H1 (cell line): ENCODE measurements at regions not wholly inside any gene's neighbourhood (a gene's known extent, or its start where the extent isn't known, plus 50 kb on each side); places are given as distances from the start of the nearest gene placed in this dataset.

Experiments
- CTCF ChIA-PET: fragments of 300-600 bp; sonication (Branson Sonifier 250); formaldehyde crosslinking; loops from one replicate; lab custom pipeline; 2021; ENCODE audit not compliant: partially characterized antibody; lab: Charles Lee
- POLR2A ChIA-PET: fragments of 300-600 bp; sonication (Branson Sonifier 250); formaldehyde crosslinking; loops from one replicate; lab custom pipeline; 2021; ENCODE audit warnings: inconsistent platforms; ENCODE audit not compliant: partially characterized antibody; lab: Charles Lee
- DNase-seq, 2 experiments: peaks; one replicate each; pipeline versions ENCODE4 v3.0.0 to v3.0.0-alpha.2; 2010 to 2022; ENCODE audit warnings: low spot score in 2 of 2, low read depth in 1 of 2, mixed read lengths in 1 of 2
- FAIRE-seq: peaks from 2 replicates; lab custom pipeline; 2011; peaks lifted over from hg19 to GRCh38; lab: Jason Lieb, UNC
- H2AFZ ChIP-seq: 2 replicates; pipeline ENCODE4 v1.8.1; 2012; ENCODE audit warnings: low read length, inconsistent platforms
- H2AK5ac ChIP-seq: 2 replicates; pipeline ENCODE4 v1.6.1; 2013; ENCODE audit warnings: low read depth, low read length
- H2BK120ac ChIP-seq: replicated peaks from 2 replicates; pipeline ENCODE3; 2013; ENCODE audit warnings: low read depth, low read length, inconsistent platforms
- H2BK12ac ChIP-seq: 2 replicates; pipeline ENCODE4 v1.6.1; 2013; ENCODE audit warnings: low read depth, low read length
- H2BK15ac ChIP-seq: 2 replicates; pipeline ENCODE4 v1.6.1; 2013; ENCODE audit warnings: low read length
- H2BK20ac ChIP-seq: 2 replicates; pipeline ENCODE4 v1.6.1; 2013; ENCODE audit warnings: low read length
- H2BK5ac ChIP-seq: 2 replicates; pipeline ENCODE4 v1.6.1; 2013; ENCODE audit warnings: low read depth, low read length
- H3K14ac ChIP-seq: 2 replicates; pipeline ENCODE4 v1.6.1; 2013; ENCODE audit warnings: inconsistent platforms; ENCODE audit not compliant: insufficient read length
- H3K18ac ChIP-seq: 2 replicates; pipeline ENCODE4 v1.6.1; 2013; ENCODE audit warnings: low read length; ENCODE audit errors: extremely low read depth
- H3K23ac ChIP-seq: 2 replicates; pipeline ENCODE4 v1.6.1; 2013; ENCODE audit warnings: inconsistent platforms; ENCODE audit not compliant: insufficient read length
- H3K23me2 ChIP-seq: 2 replicates; pipeline ENCODE4 v1.6.1; 2013; ENCODE audit warnings: low read depth, low read length
- H3K27ac ChIP-seq: 2 replicates; pipeline ENCODE4 v1.6.1; 2011; ENCODE audit warnings: low read depth, low read length, inconsistent platforms
- H3K27me3 ChIP-seq, 4 experiments: replicated peaks in 1 of 4; 1 replicate in 1 of 4; 2 replicates in 3 of 4; pipeline versions ENCODE4 v1.6.1 to v1.8.1; 2011 to 2013; ENCODE audit warnings: low read length in 3 of 4, mild to moderate bottlenecking in 3 of 4, inconsistent platforms in 2 of 4, mixed read lengths in 2 of 4, moderate library complexity in 1 of 4; ENCODE audit not compliant: control insufficient read depth in 3 of 4, insufficient read depth in 3 of 4; ENCODE audit errors: extremely low read depth in 1 of 4
- H3K36me3 ChIP-seq, 4 experiments: 2 replicates each; pipeline versions ENCODE4 v1.6.1 to v1.8.1; 2011 to 2013; ENCODE audit warnings: mild to moderate bottlenecking in 4 of 4, low read length in 3 of 4, moderate library complexity in 2 of 4, control low read depth in 1 of 4, inconsistent platforms in 1 of 4; ENCODE audit not compliant: insufficient read depth in 4 of 4, control insufficient read depth in 2 of 4
- H3K4ac ChIP-seq: replicated peaks from 2 replicates; pipeline ENCODE3; 2013; ENCODE audit warnings: low read length, low read depth, mixed read lengths, inconsistent platforms; ENCODE audit not compliant: insufficient read length
- H3K4me1 ChIP-seq, 4 experiments: replicated peaks in 1 of 4; 1 replicate in 1 of 4; 2 replicates in 3 of 4; pipeline versions ENCODE4 v1.6.1 to v1.8.1; 2011 to 2013; ENCODE audit warnings: low read length in 3 of 4, inconsistent platforms in 2 of 4, mixed read lengths in 1 of 4; ENCODE audit not compliant: insufficient read depth in 4 of 4, control insufficient read depth in 3 of 4
- H3K4me2 ChIP-seq, 2 experiments: 2 replicates each; pipeline versions ENCODE4 v1.6.1 to v1.8.1; 2011 to 2013; ENCODE audit warnings: low read depth in 2 of 2, low read length in 2 of 2, control low read depth in 1 of 2, inconsistent platforms in 1 of 2, mild to moderate bottlenecking in 1 of 2; ENCODE audit not compliant: insufficient read depth in 1 of 2
- H3K4me3 ChIP-seq, 4 experiments: fragments of 200-600, 300-600 bp in 1 of 4; sonication (generic), shearing (Covaris generic), sonication (Bioruptor Twin) in 1 of 4; 2 replicates each; pipeline versions ENCODE4 v1.5.1 to v1.8.1; 2011 to 2016; ENCODE audit warnings: low read length in 4 of 4, low read depth in 3 of 4, control low read depth in 2 of 4, inconsistent platforms in 2 of 4, mild to moderate bottlenecking in 2 of 4, mixed read lengths in 1 of 4, moderate library complexity in 1 of 4; ENCODE audit not compliant: insufficient read depth in 2 of 4; ENCODE audit errors: extremely low read depth in 1 of 4
- H3K56ac ChIP-seq: replicated peaks from 2 replicates; pipeline ENCODE3; 2013; ENCODE audit warnings: low read depth, mild to moderate bottlenecking, mixed read lengths, low read length, inconsistent platforms; ENCODE audit not compliant: insufficient read length
- H3K79me1 ChIP-seq: 2 replicates; pipeline ENCODE4 v1.6.1; 2013; ENCODE audit warnings: low read depth, low read length, control low read depth
- H3K79me2 ChIP-seq, 2 experiments: 2 replicates each; pipeline versions ENCODE4 v1.6.1 to v1.8.1; 2012 to 2013; ENCODE audit warnings: low read length in 2 of 2, mild to moderate bottlenecking in 2 of 2, inconsistent platforms in 1 of 2; ENCODE audit not compliant: insufficient read depth in 2 of 2, control insufficient read depth in 1 of 2
- H3K9ac ChIP-seq, 4 experiments: replicated peaks in 1 of 4; 1 replicate in 1 of 4; 2 replicates in 3 of 4; pipeline versions ENCODE4 v1.6.1 to v1.8.1; 2011 to 2013; ENCODE audit warnings: low read depth in 3 of 4, low read length in 3 of 4, control low read depth in 2 of 4, mild to moderate bottlenecking in 2 of 4, moderate library complexity in 2 of 4, inconsistent platforms in 1 of 4; ENCODE audit errors: extremely low read depth in 1 of 4
- H3K9me3 ChIP-seq, 2 experiments: 2 replicates each; pipeline versions ENCODE4 v1.6.1 to v1.8.1; 2012 to 2013; ENCODE audit warnings: mild to moderate bottlenecking in 2 of 2, moderate library complexity in 2 of 2, control low read depth in 1 of 2, inconsistent platforms in 1 of 2, low read depth in 1 of 2, low read length in 1 of 2, mixed read lengths in 1 of 2; ENCODE audit not compliant: insufficient read depth in 2 of 2
- H4K20me1 ChIP-seq, 2 experiments: replicated peaks in 1 of 2; 2 replicates each; pipeline versions ENCODE3 to v1.8.1; 2011 to 2013; ENCODE audit warnings: inconsistent platforms in 2 of 2, low read length in 2 of 2, mild to moderate bottlenecking in 1 of 2; ENCODE audit not compliant: insufficient read depth in 2 of 2, control insufficient read depth in 1 of 2
- H4K5ac ChIP-seq: 2 replicates; pipeline ENCODE4 v1.6.1; 2013; ENCODE audit warnings: low read length, low read depth, mixed read lengths, inconsistent platforms; ENCODE audit not compliant: insufficient read length
- H4K8ac ChIP-seq: 2 replicates; pipeline ENCODE4 v1.8.0; 2013; ENCODE audit warnings: mild to moderate bottlenecking, moderate library complexity, low read length, inconsistent platforms; ENCODE audit not compliant: insufficient read depth; ENCODE audit errors: extremely low read depth
- H4K91ac ChIP-seq: replicated peaks from 2 replicates; pipeline ENCODE3; 2013; ENCODE audit warnings: low read length, mixed read lengths, inconsistent platforms; ENCODE audit not compliant: insufficient read length
- ASH2L ChIP-seq: fragments of 200-600, 300-600 bp; sonication (generic); IDR thresholded peaks from one replicate; pipeline ENCODE4 v1.7.1; 2017; ENCODE audit warnings: low read length
- CTCF ChIP-seq, 3 experiments: IDR thresholded peaks; 1 replicate in 2 of 3; 2 replicates in 1 of 3; pipeline versions ENCODE4 v1.5.1 to v1.6.1; 2011; ENCODE audit warnings: low read length in 3 of 3, mild to moderate bottlenecking in 3 of 3, inconsistent platforms in 2 of 3, low read depth in 1 of 3, moderate library complexity in 1 of 3; ENCODE audit not compliant: insufficient read depth in 1 of 3; ENCODE audit errors: control extremely low read depth in 1 of 3
- HDAC6 ChIP-seq: IDR thresholded peaks from one replicate; pipeline ENCODE4 v1.7.1; 2012; ENCODE audit warnings: low read depth, mild to moderate bottlenecking, inconsistent platforms, low read length, moderate library complexity
- KDM5A ChIP-seq: fragments of 200-600 bp; IDR thresholded peaks from 2 replicates; pipeline ENCODE4 v1.7.1; 2012; ENCODE audit warnings: mild to moderate bottlenecking, low read length, inconsistent platforms, mixed read lengths
- TAF1 ChIP-seq: IDR thresholded peaks from 2 replicates; pipeline ENCODE4 v1.6.1; 2011; ENCODE audit warnings: mild to moderate bottlenecking, low read depth, low read length
- TAF7 ChIP-seq: optimal IDR thresholded peaks from 2 replicates; pipeline ENCODE3; 2011; ENCODE audit warnings: low read depth, mild to moderate bottlenecking, inconsistent platforms, low read length, moderate library complexity, borderline replicate concordance
- ZNF274 ChIP-seq: IDR thresholded peaks from 2 replicates; pipeline ENCODE4 v1.7.0; 2012; ENCODE audit warnings: low read length, borderline replicate concordance; ENCODE audit errors: extremely low read depth
- WGBS, 2 experiments: shearing (Covaris generic) in 1 of 2; methylation state at CpG; one replicate each; pipeline versions ENCODE4 v1.1.6 to v1.1.7; 2013 to 2015; ENCODE audit warnings: low lambda C conversion rate in 2 of 2, mixed read lengths in 2 of 2, inconsistent platforms in 1 of 2, low coverage in 1 of 2, missing lambda C conversion rate in 1 of 2; ENCODE audit not compliant: insufficient replicate concordance in 2 of 2, insufficient coverage in 1 of 2, insufficient read length in 1 of 2; ENCODE audit errors: extremely low coverage in 1 of 2, missing lambda C conversion rate in 1 of 2; 5-methylcytosine and 5-hydroxymethylcytosine counted together

GRCh38 chr14:101046071-101046470, 142.5 kb upstream of the RTL1 start:
- 96% methylated on average over 17 of the region's 17 CpGs; no CpG with 5 or more reads in 1 of the 2 experiments for WGBS, 2 experiments
- CTCF ChIA-PET: interaction anchor here (1.2 kb wide), 1 partner anchor 144 kb away, joined by 3 read pairs; no protein-coding TSS in a partner anchor
- H2BK12ac ChIP-seq: no peak overlapping the region
- no peak overlapping the region for H4K91ac ChIP-seq
- H4K8ac ChIP-seq: no peak overlapping the region; the same call in 1 of the 2 replicates
- no peak overlapping the region for H3K18ac ChIP-seq
- TF ChIP-seq TAF7: no peak
- TF ChIP-seq KDM5A: no peak
- no peak for TF ChIP-seq TAF1
- TF ChIP-seq CTCF (IDR thresholded peaks at IDR 0.05; ENCODE audit: control extremely low read depth in 1 of 3, insufficient read depth in 1 of 3, low read depth in 1 of 3, low read length in 3 of 3): no peak
- no peak for TF ChIP-seq ASH2L
- no peak for TF ChIP-seq ZNF274
- no peak for TF ChIP-seq HDAC6
- H2BK15ac ChIP-seq: no peak overlapping the region
- no peaks in the 10 kb centered on the region for H3K23me2 ChIP-seq
- no peaks in the 10 kb centered on the region; a peak in 1 of 7 replicates for H3K4me1 ChIP-seq
- H3K56ac ChIP-seq: no peak overlapping the region
- H3K27ac ChIP-seq: no peak overlapping the region
- H3K4me3 ChIP-seq: no peak overlapping the region
- no peak overlapping the region for H3K4ac ChIP-seq
- H3K9ac ChIP-seq: no peak overlapping the region
- H3K27me3 ChIP-seq: no peaks in the 10 kb centered on the region
- H3K23ac ChIP-seq: no peak overlapping the region
- no peak overlapping the region for H2BK5ac ChIP-seq
- DNase-seq: no peak
- no peaks in the 10 kb centered on the region for H4K20me1 ChIP-seq
- no peak overlapping the region for H2BK120ac ChIP-seq
- no peaks in the 10 kb centered on the region for H3K79me1 ChIP-seq
- peaks cover 2 to 6% of the 10 kb centered on the region in 2 experiments; a peak in 2 of 4 replicates for H3K9me3 ChIP-seq
- no peak overlapping the region for H2AFZ ChIP-seq
- H3K36me3 ChIP-seq: no peaks in the 10 kb centered on the region
- no peak overlapping the region for H3K4me2 ChIP-seq
- no peak overlapping the region for H2AK5ac ChIP-seq
- POLR2A ChIA-PET: no interaction called here
- H4K5ac ChIP-seq: no peak overlapping the region
- no peaks in the 10 kb centered on the region for H3K79me2 ChIP-seq
- no peak overlapping the region for H2BK20ac ChIP-seq
- no peak for FAIRE-seq
- H3K14ac ChIP-seq: no peak overlapping the region
